ENCODE measurements at regions not wholly inside any gene's neighbourhood (a gene's known extent, or its start where the extent isn't known, plus 50 kb on each side); places are given as distances from the start of the nearest gene placed in this dataset.

DNA sequence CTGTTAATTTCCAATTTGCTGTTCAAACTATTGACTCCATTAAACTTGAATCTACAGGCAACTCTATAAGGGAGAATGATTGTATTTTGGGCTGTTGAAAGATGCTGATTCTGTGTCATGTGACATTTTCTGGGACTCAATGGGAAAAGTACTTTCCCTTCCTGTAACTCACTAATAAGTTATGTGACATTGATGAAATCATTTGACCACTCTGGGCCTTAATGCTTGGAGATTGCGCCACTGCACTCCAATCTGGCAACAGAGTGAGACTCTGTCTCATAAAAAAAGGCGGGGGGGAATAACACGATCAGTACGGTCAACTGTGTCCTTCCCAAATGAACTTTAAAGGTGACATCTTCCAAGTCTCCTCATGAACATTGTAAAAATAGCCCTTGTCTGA lies 215.2 kb upstream of the SGO1 start:
- Histone ChIP-seq H3K9me3 (replicated peaks; ENCODE audit: low read length) (no peaks in the 10 kb centered on the region), H3K4me3 (ENCODE audit: low read length) (no peak overlapping the region), H3K9ac (ENCODE audit: low read depth, low read length) (no peak overlapping the region), H3K27me3 (ENCODE audit: control insufficient read depth, insufficient read depth, low read length) (no peaks in the 10 kb centered on the region), H3K4me1 (ENCODE audit: control insufficient read depth, insufficient read depth, low read length) (peaks cover 3% of the 10 kb centered on the region), H3K4me2 (ENCODE audit: low read length) (no peak overlapping the region), H3K36me3 (ENCODE audit: insufficient read depth, low read length) (no peaks in the 10 kb centered on the region)

DNA sequence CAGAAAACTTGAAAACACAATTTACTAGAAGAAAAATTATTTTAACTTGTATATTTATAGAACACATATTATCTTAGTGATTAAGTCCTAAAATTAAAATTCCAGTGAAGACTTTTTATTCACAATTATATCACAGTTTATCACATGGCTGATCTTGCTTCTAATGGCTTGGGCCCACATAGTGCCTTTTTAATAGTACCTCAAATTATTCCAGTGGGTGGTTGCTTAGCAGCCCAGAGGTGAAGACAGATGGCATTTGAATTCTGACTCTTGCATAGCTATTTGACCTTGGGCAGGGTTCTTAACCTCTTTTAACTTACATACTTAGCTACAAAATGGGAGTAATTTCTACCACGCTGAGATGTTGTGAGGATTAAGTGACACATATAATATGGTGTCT lies 214.7 kb upstream of the SGO1 start:
- no peak overlapping the region for H3K4me2 ChIP-seq (ENCODE audit: low read length)
- H3K27me3 ChIP-seq (ENCODE audit: control insufficient read depth, insufficient read depth, low read length) = no peaks in the 10 kb centered on the region
- H3K4me3 ChIP-seq (ENCODE audit: low read length) = no peak overlapping the region
- no peaks in the 10 kb centered on the region for H3K9me3 ChIP-seq (replicated peaks; ENCODE audit: low read length)
- no peak overlapping the region for H3K9ac ChIP-seq (ENCODE audit: low read depth, low read length)
- H3K4me1 ChIP-seq (ENCODE audit: control insufficient read depth, insufficient read depth, low read length) = no peaks in the 10 kb centered on the region
- H3K36me3 ChIP-seq (ENCODE audit: insufficient read depth, low read length) = no peaks in the 10 kb centered on the region

GRCh38 chr3:20400281-20400680 lies 214.3 kb upstream of the SGO1 start:
- Histone ChIP-seq H3K4me1 (ENCODE audit: control insufficient read depth, insufficient read depth, low read length) (no peaks in the 10 kb centered on the region), H3K4me3 (ENCODE audit: low read length) (no peak overlapping the region), H3K4me2 (ENCODE audit: low read length) (no peak overlapping the region), H3K27me3 (ENCODE audit: control insufficient read depth, insufficient read depth, low read length) (no peaks in the 10 kb centered on the region), H3K9me3 (replicated peaks; ENCODE audit: low read length) (no peaks in the 10 kb centered on the region), H3K9ac (ENCODE audit: low read depth, low read length) (no peak overlapping the region), H3K36me3 (ENCODE audit: insufficient read depth, low read length) (no peaks in the 10 kb centered on the region)

DNA sequence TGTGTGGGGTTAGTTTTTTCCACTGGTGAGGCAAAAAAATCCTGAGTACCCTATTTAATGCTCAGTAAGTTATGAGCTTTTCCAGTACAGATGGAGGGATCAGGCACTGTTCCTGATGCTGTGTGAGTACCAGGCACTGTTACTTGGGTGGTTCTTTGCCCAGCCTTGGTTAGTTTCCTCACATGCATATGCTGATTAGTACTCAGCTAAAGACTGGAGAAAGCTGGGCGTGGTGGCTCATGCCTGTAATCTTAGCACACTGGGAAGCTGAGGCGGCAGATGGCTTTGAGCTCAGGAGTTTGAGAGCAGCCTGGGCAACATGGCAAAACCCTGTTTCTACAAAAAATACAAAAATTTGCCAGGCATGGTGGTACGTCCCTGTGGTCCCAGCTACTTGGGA lies 210.3 kb upstream of the SGO1 start:
- H3K27me3 ChIP-seq (ENCODE audit: control insufficient read depth, insufficient read depth, low read length) = no peaks in the 10 kb centered on the region
- H3K4me1 ChIP-seq (ENCODE audit: control insufficient read depth, insufficient read depth, low read length) = no peaks in the 10 kb centered on the region
- H3K9me3 ChIP-seq (replicated peaks; ENCODE audit: low read length) = no peaks in the 10 kb centered on the region
- no peak overlapping the region for H3K9ac ChIP-seq (ENCODE audit: low read depth, low read length)
- H3K4me3 ChIP-seq (ENCODE audit: low read length) = no peak overlapping the region
- H3K36me3 ChIP-seq (ENCODE audit: insufficient read depth, low read length) = no peaks in the 10 kb centered on the region
- H3K4me2 ChIP-seq (ENCODE audit: low read length) = no peak overlapping the region

- Histone ChIP-seq H3K4me2 (ENCODE audit: low read length) (no peak overlapping the region), H3K27me3 (ENCODE audit: control insufficient read depth, insufficient read depth, low read length) (no peaks in the 10 kb centered on the region)
Observed at GRCh38 chr3:20395692-20396091, 209.7 kb upstream of the SGO1 start.

DNA sequence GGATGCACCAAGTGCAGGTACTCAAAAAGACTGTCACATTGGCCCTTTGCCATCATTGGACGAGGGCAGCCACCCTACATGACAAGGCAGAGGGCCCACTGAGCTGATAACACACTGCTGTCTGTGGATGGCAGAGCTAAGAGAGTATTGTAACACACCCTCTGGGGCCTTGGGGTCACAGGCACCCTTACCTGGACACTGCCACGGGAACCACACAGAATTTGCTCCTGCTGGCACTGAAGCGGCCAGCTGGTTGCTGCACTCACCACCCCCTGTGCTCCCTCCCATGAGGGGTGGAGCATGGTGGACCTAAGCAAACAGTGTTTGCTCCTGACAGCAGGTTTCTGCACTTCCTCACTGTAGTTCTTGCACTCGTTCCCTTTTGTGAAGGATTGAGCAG lies 208.2 kb upstream of the SGO1 start:
- H3K9me3 ChIP-seq (replicated peaks; ENCODE audit: low read length) = no peaks in the 10 kb centered on the region
- H3K4me2 ChIP-seq (ENCODE audit: low read length) = no peak overlapping the region
- H3K4me3 ChIP-seq (ENCODE audit: low read length) = no peak overlapping the region
- no peaks in the 10 kb centered on the region for H3K36me3 ChIP-seq (ENCODE audit: insufficient read depth, low read length)
- no peaks in the 10 kb centered on the region for H3K27me3 ChIP-seq (ENCODE audit: control insufficient read depth, insufficient read depth, low read length)
- H3K9ac ChIP-seq (ENCODE audit: low read depth, low read length) = no peak overlapping the region
- H3K4me1 ChIP-seq (ENCODE audit: control insufficient read depth, insufficient read depth, low read length) = no peaks in the 10 kb centered on the region

More at GRCh38 chr3:20395692-20396091, 209.7 kb upstream of the SGO1 start:
- no peak overlapping the region for H3K9ac ChIP-seq (ENCODE audit: low read depth, low read length)
- no peaks in the 10 kb centered on the region for H3K36me3 ChIP-seq (ENCODE audit: insufficient read depth, low read length)
- H3K4me1 ChIP-seq (ENCODE audit: control insufficient read depth, insufficient read depth, low read length) = no peaks in the 10 kb centered on the region
- H3K4me3 ChIP-seq (ENCODE audit: low read length) = no peak overlapping the region
- H3K9me3 ChIP-seq (replicated peaks; ENCODE audit: low read length) = no peaks in the 10 kb centered on the region

DNA sequence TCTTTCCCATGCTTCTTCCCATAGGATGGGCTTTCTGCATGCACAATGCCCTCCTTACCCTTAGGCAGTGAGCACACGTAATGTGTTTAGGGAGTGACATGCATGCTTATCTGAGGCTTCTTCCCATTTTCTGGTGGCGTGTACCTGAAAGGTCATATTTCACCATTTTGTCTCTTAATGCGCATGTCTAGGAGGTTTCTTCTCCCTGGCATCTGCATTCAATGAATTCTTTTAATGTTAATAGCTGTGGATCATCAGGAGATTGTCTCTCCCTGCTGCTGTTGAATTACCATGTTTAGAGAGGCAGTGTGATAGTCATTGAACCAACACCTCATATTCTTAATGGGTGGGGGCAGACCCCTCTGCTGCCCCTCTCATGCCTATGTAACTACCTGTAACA lies 205.6 kb upstream of the SGO1 start:
- Histone ChIP-seq H3K36me3 (ENCODE audit: insufficient read depth, low read length) (no peaks in the 10 kb centered on the region), H3K4me3 (ENCODE audit: low read length) (no peak overlapping the region), H3K9ac (ENCODE audit: low read depth, low read length) (no peak overlapping the region), H3K9me3 (replicated peaks; ENCODE audit: low read length) (no peaks in the 10 kb centered on the region), H3K4me2 (ENCODE audit: low read length) (no peak overlapping the region), H3K4me1 (ENCODE audit: control insufficient read depth, insufficient read depth, low read length) (no peaks in the 10 kb centered on the region), H3K27me3 (ENCODE audit: control insufficient read depth, insufficient read depth, low read length) (no peaks in the 10 kb centered on the region)

DNA sequence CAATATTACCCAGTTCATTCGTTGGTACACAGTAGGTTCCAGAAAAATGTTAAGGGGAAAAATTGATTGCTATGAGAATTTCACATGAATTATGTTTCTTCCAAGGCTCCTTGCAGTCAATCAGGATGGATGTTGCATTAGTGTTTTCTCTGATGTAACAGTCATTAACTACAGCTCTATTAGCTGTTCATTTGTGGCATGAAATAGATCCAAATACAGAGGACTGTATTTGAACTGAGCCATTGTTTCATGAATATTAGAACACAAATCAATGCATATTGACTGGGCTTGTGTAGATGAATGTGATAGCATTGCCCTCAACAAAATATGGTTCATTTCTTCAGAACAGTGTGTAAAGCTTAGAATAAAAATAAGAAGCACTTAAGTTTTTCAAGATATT lies 203.0 kb upstream of the SGO1 start:
- no peak overlapping the region for H3K4me3 ChIP-seq (ENCODE audit: low read length)
- H3K9ac ChIP-seq (ENCODE audit: low read depth, low read length) = no peak overlapping the region
- no peaks in the 10 kb centered on the region for H3K9me3 ChIP-seq (replicated peaks; ENCODE audit: low read length)
- H3K4me2 ChIP-seq (ENCODE audit: low read length) = no peak overlapping the region
- H3K4me1 ChIP-seq (ENCODE audit: control insufficient read depth, insufficient read depth, low read length) = no peaks in the 10 kb centered on the region
- H3K36me3 ChIP-seq (ENCODE audit: insufficient read depth, low read length) = no peaks in the 10 kb centered on the region
- H3K27me3 ChIP-seq (ENCODE audit: control insufficient read depth, insufficient read depth, low read length) = no peaks in the 10 kb centered on the region

DNA sequence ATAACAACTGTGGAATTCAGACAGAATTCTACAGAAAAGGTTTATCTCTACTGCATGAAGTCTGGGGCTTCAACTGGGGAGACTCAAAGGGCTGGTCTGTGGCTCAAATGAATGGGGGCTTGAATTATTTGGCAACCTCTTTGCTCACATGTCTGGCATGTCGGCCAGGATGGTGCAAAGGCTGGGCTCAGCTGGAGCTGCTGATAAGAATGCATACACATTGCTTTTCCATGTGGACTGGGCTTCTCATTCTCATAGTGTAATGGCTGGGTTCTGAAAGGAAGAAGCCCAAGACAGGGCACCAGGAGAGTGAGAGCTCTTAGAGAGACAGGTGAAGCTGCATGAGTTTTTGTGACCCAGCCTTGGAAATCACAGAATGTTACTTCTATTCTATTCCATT lies 194.3 kb upstream of the SGO1 start:
- Histone ChIP-seq H3K4me2 (ENCODE audit: low read length) (no peak overlapping the region), H3K27me3 (ENCODE audit: control insufficient read depth, insufficient read depth, low read length) (no peaks in the 10 kb centered on the region), H3K9ac (ENCODE audit: low read depth, low read length) (no peak overlapping the region), H3K36me3 (ENCODE audit: insufficient read depth, low read length) (no peaks in the 10 kb centered on the region), H3K4me1 (ENCODE audit: control insufficient read depth, insufficient read depth, low read length) (no peaks in the 10 kb centered on the region), H3K4me3 (ENCODE audit: low read length) (no peak overlapping the region), H3K9me3 (replicated peaks; ENCODE audit: low read length) (no peaks in the 10 kb centered on the region)

- Histone ChIP-seq H3K4me2 (ENCODE audit: low read length) (no peak overlapping the region), H3K4me1 (ENCODE audit: control insufficient read depth, insufficient read depth, low read length) (no peaks in the 10 kb centered on the region), H3K36me3 (ENCODE audit: insufficient read depth, low read length) (no peaks in the 10 kb centered on the region), H3K9ac (ENCODE audit: low read depth, low read length) (no peak overlapping the region), H3K27me3 (ENCODE audit: control insufficient read depth, insufficient read depth, low read length) (no peaks in the 10 kb centered on the region), H3K9me3 (replicated peaks; ENCODE audit: low read length) (no peaks in the 10 kb centered on the region), H3K4me3 (ENCODE audit: low read length) (no peak overlapping the region)
Observed at GRCh38 chr3:20378315-20378714, 192.3 kb upstream of the SGO1 start.

DNA sequence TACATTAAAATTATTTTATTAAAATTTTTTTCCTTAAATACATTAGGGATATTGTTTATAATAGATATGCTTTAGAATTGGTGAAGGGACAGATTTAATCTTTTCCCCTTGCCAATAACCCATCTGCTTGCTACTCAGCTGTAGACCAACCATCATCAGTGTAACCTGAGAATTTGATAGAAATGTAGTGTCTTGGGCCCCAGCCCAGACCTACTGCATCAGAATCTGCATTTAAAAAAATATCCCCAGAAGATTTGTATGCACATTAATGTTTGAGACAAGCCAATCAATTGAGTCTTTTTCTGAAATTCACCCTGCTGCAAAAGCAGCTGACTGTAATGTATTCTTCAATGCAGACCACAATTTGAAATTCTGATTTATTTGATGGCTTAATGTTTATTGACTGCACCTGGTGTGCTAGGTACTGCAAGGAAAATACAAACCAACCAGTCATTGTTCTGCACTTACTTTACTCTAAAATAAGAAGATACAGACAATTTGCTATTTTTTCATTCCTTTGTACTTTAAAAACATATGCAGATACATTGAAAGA lies 190.7 kb upstream of the SGO1 start:
- H3K4me1 ChIP-seq (ENCODE audit: control insufficient read depth, insufficient read depth, low read length) = no peaks in the 10 kb centered on the region
- H3K36me3 ChIP-seq (ENCODE audit: insufficient read depth, low read length) = no peaks in the 10 kb centered on the region
- no peak overlapping the region for H3K9ac ChIP-seq (ENCODE audit: low read depth, low read length)
- H3K4me2 ChIP-seq (ENCODE audit: low read length) = no peak overlapping the region
- no peaks in the 10 kb centered on the region for H3K27me3 ChIP-seq (ENCODE audit: control insufficient read depth, insufficient read depth, low read length)
- H3K4me3 ChIP-seq (ENCODE audit: low read length) = no peak overlapping the region
- H3K9me3 ChIP-seq (replicated peaks; ENCODE audit: low read length) = no peaks in the 10 kb centered on the region

DNA sequence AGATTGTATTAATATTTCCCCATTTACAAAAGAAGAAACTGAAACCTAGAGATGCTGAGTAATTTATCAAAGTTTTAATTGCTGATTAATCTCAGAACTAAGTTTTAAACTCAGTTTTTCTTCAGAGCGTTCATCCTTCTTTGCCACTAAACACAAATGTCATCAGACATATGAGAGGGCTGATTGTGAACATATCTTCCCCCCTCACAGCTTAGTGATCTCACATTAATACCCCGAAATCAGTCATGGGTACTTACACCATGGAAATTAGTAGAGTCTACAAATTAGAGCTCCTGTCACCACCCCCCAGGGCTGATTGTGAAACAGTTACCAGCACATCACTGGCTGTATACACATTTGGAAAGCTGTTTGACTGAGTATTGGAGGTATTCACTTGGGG lies 189.3 kb upstream of the SGO1 start:
- no peak overlapping the region for H3K4me2 ChIP-seq (ENCODE audit: low read length)
- H3K4me3 ChIP-seq (ENCODE audit: low read length) = no peak overlapping the region
- no peaks in the 10 kb centered on the region for H3K9me3 ChIP-seq (replicated peaks; ENCODE audit: low read length)
- H3K27me3 ChIP-seq (ENCODE audit: control insufficient read depth, insufficient read depth, low read length) = no peaks in the 10 kb centered on the region
- H3K4me1 ChIP-seq (ENCODE audit: control insufficient read depth, insufficient read depth, low read length) = no peaks in the 10 kb centered on the region
- H3K9ac ChIP-seq (ENCODE audit: low read depth, low read length) = no peak overlapping the region
- no peaks in the 10 kb centered on the region for H3K36me3 ChIP-seq (ENCODE audit: insufficient read depth, low read length)
